Kidney epithelial cell (primary cell): ENCODE measurements at regions not wholly inside any gene's neighbourhood (a gene's known extent, or its start where the extent isn't known, plus 50 kb on each side); places are given as distances from the start of the nearest gene placed in this dataset.

Source experiments
- DNase-seq: peaks from one replicate; pipeline ENCODE4 v3.0.0-alpha.2; 2010; ENCODE audit warnings: low read depth
- H3K27me3 ChIP-seq: 2 replicates; pipeline ENCODE4 v1.6.0; 2011; ENCODE audit warnings: low read length; ENCODE audit not compliant: control insufficient read depth, insufficient read depth
- H3K36me3 ChIP-seq: 2 replicates; pipeline ENCODE4 v1.5.1; 2011; ENCODE audit warnings: low read length; ENCODE audit not compliant: control insufficient read depth, insufficient read depth
- H3K4me3 ChIP-seq: 2 replicates; pipeline ENCODE4 v1.5.1; 2011; ENCODE audit warnings: low read depth, mild to moderate bottlenecking, control low read depth, low read length
- CTCF ChIP-seq: IDR thresholded peaks from 2 replicates; pipeline ENCODE4 v1.5.1; 2011; ENCODE audit warnings: mild to moderate bottlenecking, moderate library complexity, low read length, control low read depth, inconsistent platforms; ENCODE audit not compliant: insufficient read depth, poor library complexity, severe bottlenecking

GRCh38 chr13:59475911-59476310 is 687.8 kb downstream of the DIAPH3 start:
- no peak for TF ChIP-seq CTCF
- Histone ChIP-seq H3K4me3 (no peak overlapping the region), H3K36me3 (no peaks in the 10 kb centered on the region), H3K27me3 (no peaks in the 10 kb centered on the region)
- no peak for DNase-seq

DNA sequence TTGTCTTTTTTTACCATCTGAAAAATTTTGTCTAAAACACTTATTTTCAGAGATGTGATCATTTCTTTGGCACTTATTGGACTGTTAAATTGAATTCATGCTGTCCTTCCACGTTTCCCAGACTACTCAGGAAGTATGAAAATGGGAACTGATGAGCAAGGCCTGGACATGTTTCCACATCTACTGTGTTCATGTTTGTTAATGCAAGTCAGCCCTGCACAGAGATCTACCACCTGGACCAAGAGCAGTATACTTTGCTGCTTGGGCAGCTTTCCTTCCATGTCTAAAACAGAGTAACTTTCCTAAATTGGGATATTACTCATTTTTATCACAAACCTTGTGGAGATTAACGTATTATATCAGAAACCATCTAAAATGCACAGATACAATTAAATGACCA is 687.4 kb downstream of the DIAPH3 start:
- no peak for TF ChIP-seq CTCF
- Histone ChIP-seq H3K36me3 (no peaks in the 10 kb centered on the region), H3K4me3 (no peak overlapping the region), H3K27me3 (no peaks in the 10 kb centered on the region)
- DNase-seq, result no peak

GRCh38 chr13:59477011-59477410 is 686.7 kb downstream of the DIAPH3 start:
- H3K4me3 ChIP-seq, result no peak overlapping the region
- no peaks in the 10 kb centered on the region for H3K27me3 ChIP-seq
- H3K36me3 ChIP-seq, result no peaks in the 10 kb centered on the region
- no peak for DNase-seq
- TF ChIP-seq CTCF, result peak; percentile 43

- DNase-seq, result no peak
- no peak for TF ChIP-seq CTCF
- H3K4me3 ChIP-seq, result no peak overlapping the region
These were observed 684.8 kb downstream of the DIAPH3 start for GRCh38 chr13:59478908-59479307.

DNA sequence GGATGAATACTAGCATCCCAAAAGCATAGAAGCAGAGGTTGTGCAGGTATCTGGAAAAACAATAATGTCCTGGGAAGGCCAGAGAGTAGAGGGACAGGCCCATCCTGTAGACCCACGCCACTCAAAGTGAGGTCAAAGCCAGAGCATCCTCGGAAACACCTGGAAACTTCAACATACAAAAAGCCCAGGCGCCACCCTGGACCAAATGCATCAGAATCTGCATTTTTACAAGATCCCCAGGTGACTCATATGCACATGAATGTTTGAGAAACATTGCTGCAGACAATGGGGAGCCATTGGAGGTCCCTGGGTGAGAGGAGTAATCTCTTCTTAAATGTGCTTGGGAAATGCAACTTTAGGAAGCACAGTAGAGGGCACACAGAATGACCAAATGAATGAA is 684.1 kb downstream of the DIAPH3 start:
- TF ChIP-seq CTCF, result no peak
- no peaks in the 10 kb centered on the region for H3K27me3 ChIP-seq

More at GRCh38 chr13:59478908-59479307, 684.8 kb downstream of the DIAPH3 start:
- Histone ChIP-seq H3K27me3 (no peaks in the 10 kb centered on the region), H3K36me3 (no peaks in the 10 kb centered on the region)

DNA sequence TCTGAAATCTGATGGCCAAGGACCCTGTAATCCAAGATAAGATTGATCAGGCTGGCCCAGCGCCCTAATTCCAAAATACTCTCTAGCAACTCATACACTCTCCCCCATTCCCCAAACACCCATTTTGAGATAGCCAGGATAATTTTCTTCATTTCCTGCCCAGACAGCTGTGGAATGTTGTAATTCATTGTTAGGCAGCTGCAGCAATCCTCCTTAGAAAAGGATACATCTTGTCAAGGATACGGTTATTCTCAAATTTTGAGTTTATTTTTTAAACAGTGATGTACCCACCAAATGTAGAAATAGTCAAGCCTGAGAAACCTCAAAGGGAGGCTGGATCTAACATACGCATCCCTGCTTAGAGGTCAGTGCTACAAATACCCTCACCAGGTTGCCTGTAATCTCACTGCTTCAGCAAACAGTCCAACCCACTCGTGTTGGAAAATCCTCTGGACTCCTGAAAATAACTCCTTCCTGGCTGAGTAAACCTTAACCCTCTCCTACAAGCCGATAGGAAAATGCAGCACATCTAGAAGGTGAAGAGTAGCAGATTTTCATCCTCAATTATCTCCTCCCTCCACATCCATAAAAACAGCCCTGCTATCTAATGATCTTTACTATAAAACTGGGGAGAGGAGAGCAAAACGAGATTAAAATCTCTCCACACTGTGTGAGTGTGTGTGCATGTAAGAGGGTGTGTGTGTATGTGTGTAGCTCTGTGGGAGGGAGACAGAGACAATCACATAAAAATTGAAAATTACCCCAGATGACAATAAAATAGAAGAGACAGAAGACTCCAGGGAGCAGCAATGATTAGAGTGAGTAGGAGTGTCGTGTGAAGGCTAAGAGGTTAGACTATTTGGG is 683.1 kb downstream of the DIAPH3 start:
- TF ChIP-seq CTCF, result no peak
- Histone ChIP-seq H3K4me3 (no peak overlapping the region), H3K27me3 (no peaks in the 10 kb centered on the region), H3K36me3 (no peaks in the 10 kb centered on the region)
- no peak for DNase-seq

More for the DNA sequence above, 684.1 kb downstream of the DIAPH3 start:
- no peak overlapping the region for H3K4me3 ChIP-seq
- DNase-seq, result no peak
- no peaks in the 10 kb centered on the region for H3K36me3 ChIP-seq
